ENCODE measurements at regions not wholly inside any gene's neighbourhood (a gene's known extent, or its start where the extent isn't known, plus 50 kb on each side); places are given as distances from the start of the nearest gene placed in this dataset.
A peak's percentile ranks its signal among the peaks of the same experiment; 100 is the strongest.

DNA sequence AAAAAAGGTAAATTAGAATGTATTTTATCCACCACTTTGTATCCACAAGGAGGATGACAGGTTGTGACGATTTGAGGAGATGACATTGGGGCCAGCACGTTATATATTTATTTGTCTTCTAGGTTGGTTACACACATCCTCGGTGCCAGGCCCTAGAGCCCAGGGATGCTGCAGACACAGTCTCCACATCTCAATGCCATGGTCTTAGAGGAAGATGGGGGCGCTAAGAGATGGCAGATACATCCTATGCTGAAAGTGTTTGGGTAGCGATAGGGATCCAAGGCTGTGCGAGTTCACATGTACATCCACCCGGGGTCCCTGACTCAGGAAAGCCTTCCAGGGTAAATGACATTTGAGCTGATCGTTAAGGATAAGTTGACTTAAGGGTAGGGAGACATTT lies 193.1 kb upstream of the GSC start:
- no peak overlapping the region for H3K4me3 Mint-ChIP-seq (ENCODE audit: unreplicated experiment)
- peaks cover 35% of the 10 kb centered on the region for H3K27me3 Mint-ChIP-seq (ENCODE audit: unreplicated experiment)
- H3K9me3 Mint-ChIP-seq (ENCODE audit: unreplicated experiment) = no peaks in the 10 kb centered on the region
- no peak for TF ChIP-seq CTCF (IDR thresholded peaks at IDR 0.05)
- H3K4me1 Mint-ChIP-seq (ENCODE audit: unreplicated experiment) = no peaks in the 10 kb centered on the region
- DNase-seq (ENCODE audit: extremely low spot score, unreplicated experiment) = peak; percentile 67
- no peak overlapping the region for H3K27ac Mint-ChIP-seq (ENCODE audit: unreplicated experiment)
- peaks cover 2% of the 10 kb centered on the region for H3K36me3 Mint-ChIP-seq (ENCODE audit: unreplicated experiment)

- Mint-ChIP-seq H3K27me3 (ENCODE audit: unreplicated experiment) (peaks cover 36% of the 10 kb centered on the region), H3K4me1 (ENCODE audit: unreplicated experiment) (no peaks in the 10 kb centered on the region), H3K27ac (ENCODE audit: unreplicated experiment) (no peak overlapping the region), H3K36me3 (ENCODE audit: unreplicated experiment) (peaks cover 2% of the 10 kb centered on the region), H3K4me3 (ENCODE audit: unreplicated experiment) (no peak overlapping the region), H3K9me3 (ENCODE audit: unreplicated experiment) (no peaks in the 10 kb centered on the region)
- no peak for TF ChIP-seq CTCF (IDR thresholded peaks at IDR 0.05)
- no peak for DNase-seq (ENCODE audit: extremely low spot score, unreplicated experiment)
These were observed 192.3 kb upstream of the GSC start for GRCh38 chr14:94962166-94962575.

DNA sequence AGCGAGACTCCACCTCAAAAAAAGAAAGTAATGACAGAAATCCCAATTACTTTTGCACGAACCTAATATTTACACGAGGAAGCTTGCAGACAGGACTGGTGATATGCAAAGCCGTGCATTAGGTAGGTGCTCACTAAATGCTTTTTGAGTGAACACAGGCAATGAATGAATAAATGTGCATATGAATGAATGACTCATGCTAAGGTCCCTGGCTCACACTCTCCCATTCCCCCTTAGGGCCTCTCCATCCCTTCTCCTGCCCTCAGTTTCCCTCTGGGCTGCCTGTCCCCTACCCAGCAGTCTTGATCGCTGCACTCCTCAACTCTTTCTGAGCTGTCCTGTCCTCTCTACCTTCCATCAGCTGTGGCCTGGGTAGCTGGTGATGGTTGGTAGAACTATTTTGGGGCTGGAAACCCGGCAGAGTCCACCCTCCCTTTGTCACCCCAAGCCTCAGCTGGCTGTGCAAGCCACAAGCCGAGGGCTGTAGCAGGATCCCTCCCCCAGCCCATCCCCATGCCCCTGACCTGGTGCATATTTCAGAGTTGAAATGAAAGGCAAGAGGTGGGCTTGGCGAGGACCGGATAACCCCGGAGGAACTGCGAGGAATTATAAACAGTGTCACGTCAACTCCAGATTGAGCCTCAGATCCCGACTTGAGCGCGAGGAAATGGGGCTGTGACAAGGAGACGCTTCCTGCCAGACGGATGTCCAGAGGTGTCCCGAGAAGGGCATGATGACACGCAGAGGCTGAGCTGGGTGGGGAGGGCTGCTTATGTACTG lies 191.7 kb upstream of the GSC start:
- DNase-seq (ENCODE audit: extremely low spot score, unreplicated experiment) = peak; percentile 81
- Mint-ChIP-seq H3K36me3 (ENCODE audit: unreplicated experiment) (peaks cover 2% of the 10 kb centered on the region), H3K4me1 (ENCODE audit: unreplicated experiment) (no peaks in the 10 kb centered on the region), H3K9me3 (ENCODE audit: unreplicated experiment) (no peaks in the 10 kb centered on the region), H3K4me3 (ENCODE audit: unreplicated experiment) (no peak overlapping the region), H3K27ac (ENCODE audit: unreplicated experiment) (no peak overlapping the region), H3K27me3 (ENCODE audit: unreplicated experiment) (peaks cover 39% of the 10 kb centered on the region)
- no peak for TF ChIP-seq CTCF (IDR thresholded peaks at IDR 0.05)

DNA sequence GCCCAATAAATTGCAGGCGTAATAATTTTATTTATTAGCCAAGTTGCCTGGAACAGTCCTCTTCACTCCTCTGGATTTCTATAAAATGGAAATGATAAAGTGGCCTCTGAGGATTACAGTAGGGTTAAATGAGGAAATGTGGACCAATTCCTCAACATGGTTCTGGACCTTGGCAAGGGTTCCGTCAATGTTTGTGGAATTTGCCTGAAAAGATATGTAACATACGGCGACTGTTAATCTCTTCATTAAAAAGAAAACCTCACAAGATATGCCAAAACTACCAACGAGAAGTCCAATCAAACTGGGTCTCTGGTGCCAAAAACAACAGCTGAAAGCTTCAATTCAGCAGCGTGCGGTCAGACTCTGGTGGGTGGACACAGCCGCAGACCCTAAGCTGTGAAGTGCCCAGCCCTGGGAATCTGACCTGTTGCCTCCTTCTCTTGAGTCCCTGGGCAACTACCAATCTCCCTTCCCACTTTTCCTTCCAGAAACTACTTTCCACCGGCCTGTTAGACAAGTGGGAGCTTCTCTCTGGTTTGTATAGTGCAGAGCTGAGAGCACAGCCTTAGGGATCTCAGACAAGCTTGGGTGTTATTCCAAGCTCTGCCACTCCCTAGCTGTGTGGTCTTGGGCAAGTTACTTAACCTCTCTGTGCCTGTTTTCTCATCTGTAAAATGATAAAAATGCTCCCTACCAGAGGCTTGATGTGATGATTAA lies 190.5 kb upstream of the GSC start:
- H3K9me3 Mint-ChIP-seq (ENCODE audit: unreplicated experiment) = no peaks in the 10 kb centered on the region
- H3K4me3 Mint-ChIP-seq (ENCODE audit: unreplicated experiment) = no peak overlapping the region
- no peak overlapping the region for H3K27ac Mint-ChIP-seq (ENCODE audit: unreplicated experiment)
- peaks cover 39% of the 10 kb centered on the region for H3K27me3 Mint-ChIP-seq (ENCODE audit: unreplicated experiment)
- no peaks in the 10 kb centered on the region for H3K4me1 Mint-ChIP-seq (ENCODE audit: unreplicated experiment)
- TF ChIP-seq CTCF (IDR thresholded peaks at IDR 0.05) = no peak
- peaks cover 2% of the 10 kb centered on the region for H3K36me3 Mint-ChIP-seq (ENCODE audit: unreplicated experiment)
- DNase-seq (ENCODE audit: extremely low spot score, unreplicated experiment) = peak; percentile 23

- DNase-seq (ENCODE audit: extremely low spot score, unreplicated experiment) = no peak
- H3K4me3 Mint-ChIP-seq (ENCODE audit: unreplicated experiment) = no peak overlapping the region
- H3K27me3 Mint-ChIP-seq (ENCODE audit: unreplicated experiment) = peaks cover 34% of the 10 kb centered on the region
- no peak overlapping the region for H3K27ac Mint-ChIP-seq (ENCODE audit: unreplicated experiment)
- H3K9me3 Mint-ChIP-seq (ENCODE audit: unreplicated experiment) = no peaks in the 10 kb centered on the region
- H3K36me3 Mint-ChIP-seq (ENCODE audit: unreplicated experiment) = no peaks in the 10 kb centered on the region
- no peak for TF ChIP-seq CTCF (IDR thresholded peaks at IDR 0.05)
- H3K4me1 Mint-ChIP-seq (ENCODE audit: unreplicated experiment) = no peaks in the 10 kb centered on the region
These were observed 183.8 kb upstream of the GSC start for GRCh38 chr14:94953541-94954260.
